ENCODE measurements at regions not wholly inside any gene's neighbourhood (a gene's known extent, or its start where the extent isn't known, plus 50 kb on each side); places are given as distances from the start of the nearest gene placed in this dataset.

GRCh38 chr2:120988700-120989511 lies 253.2 kb downstream of the GLI2 start:
- Histone ChIP-seq H3K4me1 (ENCODE audit: control insufficient read depth, insufficient read depth, low read length, unreplicated experiment) (peaks cover 5% of the 10 kb centered on the region), H3K79me2 (ENCODE audit: control insufficient read depth, insufficient read depth, low read length, unreplicated experiment) (no peaks in the 10 kb centered on the region), H3K27me3 (ENCODE audit: insufficient read depth, low read length) (no peaks in the 10 kb centered on the region), H3K36me3 (ENCODE audit: insufficient read depth, low read length) (peaks cover 4% of the 10 kb centered on the region; the same call in 1 of the 2 replicates), H3K27ac (ENCODE audit: low read depth, low read length) (no peak overlapping the region), H2AFZ (ENCODE audit: low read length, unreplicated experiment) (no peak overlapping the region), H3K4me3 (ENCODE audit: low read depth, low read length) (no peak overlapping the region)

- H2AFZ ChIP-seq (ENCODE audit: low read length, unreplicated experiment): no peak overlapping the region
- peaks cover 4% of the 10 kb centered on the region; the same call in 1 of the 2 replicates for H3K36me3 ChIP-seq (ENCODE audit: insufficient read depth, low read length)
- H3K27ac ChIP-seq (ENCODE audit: low read depth, low read length): no peak overlapping the region
- no peaks in the 10 kb centered on the region for H3K27me3 ChIP-seq (ENCODE audit: insufficient read depth, low read length)
- H3K79me2 ChIP-seq (ENCODE audit: control insufficient read depth, insufficient read depth, low read length, unreplicated experiment): no peaks in the 10 kb centered on the region
- H3K4me1 ChIP-seq (ENCODE audit: control insufficient read depth, insufficient read depth, low read length, unreplicated experiment): peaks cover 5% of the 10 kb centered on the region
- no peak overlapping the region for H3K4me3 ChIP-seq (ENCODE audit: low read depth, low read length)
These were observed 254.1 kb downstream of the GLI2 start for GRCh38 chr2:120989512-120990441.

GRCh38 chr2:120990451-120990871 lies 254.8 kb downstream of the GLI2 start:
- H3K27me3 ChIP-seq (ENCODE audit: insufficient read depth, low read length): no peaks in the 10 kb centered on the region
- peaks cover 4% of the 10 kb centered on the region; the same call in 1 of the 2 replicates for H3K36me3 ChIP-seq (ENCODE audit: insufficient read depth, low read length)
- H3K4me1 ChIP-seq (ENCODE audit: control insufficient read depth, insufficient read depth, low read length, unreplicated experiment): peaks cover 5% of the 10 kb centered on the region
- no peaks in the 10 kb centered on the region for H3K79me2 ChIP-seq (ENCODE audit: control insufficient read depth, insufficient read depth, low read length, unreplicated experiment)
- H3K27ac ChIP-seq (ENCODE audit: low read depth, low read length): no peak overlapping the region
- H2AFZ ChIP-seq (ENCODE audit: low read length, unreplicated experiment): no peak overlapping the region
- no peak overlapping the region for H3K4me3 ChIP-seq (ENCODE audit: low read depth, low read length)

GRCh38 chr2:120991441-120991840 lies 255.8 kb downstream of the GLI2 start:
- Histone ChIP-seq H3K4me1 (ENCODE audit: control insufficient read depth, insufficient read depth, low read length, unreplicated experiment) (peaks cover 5% of the 10 kb centered on the region), H2AFZ (ENCODE audit: low read length, unreplicated experiment) (no peak overlapping the region), H3K27me3 (ENCODE audit: insufficient read depth, low read length) (no peaks in the 10 kb centered on the region), H3K79me2 (ENCODE audit: control insufficient read depth, insufficient read depth, low read length, unreplicated experiment) (no peaks in the 10 kb centered on the region), H3K27ac (ENCODE audit: low read depth, low read length) (no peak overlapping the region), H3K36me3 (ENCODE audit: insufficient read depth, low read length) (peaks cover 4% of the 10 kb centered on the region; the same call in 1 of the 2 replicates), H3K4me3 (ENCODE audit: low read depth, low read length) (no peak overlapping the region)

GRCh38 chr2:120992791-120993555 lies 257.3 kb downstream of the GLI2 start:
- H3K27ac ChIP-seq (ENCODE audit: low read depth, low read length): no peak overlapping the region
- no peaks in the 10 kb centered on the region for H3K27me3 ChIP-seq (ENCODE audit: insufficient read depth, low read length)
- H3K36me3 ChIP-seq (ENCODE audit: insufficient read depth, low read length): peaks cover 4% of the 10 kb centered on the region; the same call in 1 of the 2 replicates
- no peaks in the 10 kb centered on the region for H3K79me2 ChIP-seq (ENCODE audit: control insufficient read depth, insufficient read depth, low read length, unreplicated experiment)
- H3K4me3 ChIP-seq (ENCODE audit: low read depth, low read length): no peak overlapping the region
- H3K4me1 ChIP-seq (ENCODE audit: control insufficient read depth, insufficient read depth, low read length, unreplicated experiment): peaks cover 5% of the 10 kb centered on the region
- no peak overlapping the region for H2AFZ ChIP-seq (ENCODE audit: low read length, unreplicated experiment)

GRCh38 chr2:120993661-120994060 lies 258.0 kb downstream of the GLI2 start:
- no peak overlapping the region for H3K4me3 ChIP-seq (ENCODE audit: low read depth, low read length)
- no peaks in the 10 kb centered on the region for H3K79me2 ChIP-seq (ENCODE audit: control insufficient read depth, insufficient read depth, low read length, unreplicated experiment)
- H3K27ac ChIP-seq (ENCODE audit: low read depth, low read length): no peak overlapping the region
- no peak overlapping the region for H2AFZ ChIP-seq (ENCODE audit: low read length, unreplicated experiment)
- peaks cover 4% of the 10 kb centered on the region; the same call in 1 of the 2 replicates for H3K36me3 ChIP-seq (ENCODE audit: insufficient read depth, low read length)
- no peaks in the 10 kb centered on the region for H3K27me3 ChIP-seq (ENCODE audit: insufficient read depth, low read length)
- H3K4me1 ChIP-seq (ENCODE audit: control insufficient read depth, insufficient read depth, low read length, unreplicated experiment): peaks cover 5% of the 10 kb centered on the region

GRCh38 chr2:120994301-120994995 lies 258.8 kb downstream of the GLI2 start:
- H3K4me3 ChIP-seq (ENCODE audit: low read depth, low read length): no peak overlapping the region
- H3K79me2 ChIP-seq (ENCODE audit: control insufficient read depth, insufficient read depth, low read length, unreplicated experiment): no peaks in the 10 kb centered on the region
- peaks cover 5% of the 10 kb centered on the region for H3K4me1 ChIP-seq (ENCODE audit: control insufficient read depth, insufficient read depth, low read length, unreplicated experiment)
- no peak overlapping the region for H3K27ac ChIP-seq (ENCODE audit: low read depth, low read length)
- no peak overlapping the region for H2AFZ ChIP-seq (ENCODE audit: low read length, unreplicated experiment)
- H3K36me3 ChIP-seq (ENCODE audit: insufficient read depth, low read length): no peaks in the 10 kb centered on the region
- H3K27me3 ChIP-seq (ENCODE audit: insufficient read depth, low read length): no peaks in the 10 kb centered on the region

GRCh38 chr2:120995152-120995551 lies 259.5 kb downstream of the GLI2 start:
- Histone ChIP-seq H3K27me3 (ENCODE audit: insufficient read depth, low read length) (no peaks in the 10 kb centered on the region), H3K27ac (ENCODE audit: low read depth, low read length) (no peak overlapping the region), H3K79me2 (ENCODE audit: control insufficient read depth, insufficient read depth, low read length, unreplicated experiment) (no peaks in the 10 kb centered on the region), H2AFZ (ENCODE audit: low read length, unreplicated experiment) (no peak overlapping the region), H3K4me1 (ENCODE audit: control insufficient read depth, insufficient read depth, low read length, unreplicated experiment) (peaks cover 5% of the 10 kb centered on the region), H3K36me3 (ENCODE audit: insufficient read depth, low read length) (no peaks in the 10 kb centered on the region), H3K4me3 (ENCODE audit: low read depth, low read length) (no peak overlapping the region)

GRCh38 chr2:120995656-120996190 lies 260.1 kb downstream of the GLI2 start:
- Histone ChIP-seq H3K27me3 (ENCODE audit: insufficient read depth, low read length) (no peaks in the 10 kb centered on the region), H3K4me3 (ENCODE audit: low read depth, low read length) (no peak overlapping the region), H3K27ac (ENCODE audit: low read depth, low read length) (no peak overlapping the region), H3K79me2 (ENCODE audit: control insufficient read depth, insufficient read depth, low read length, unreplicated experiment) (no peaks in the 10 kb centered on the region), H3K4me1 (ENCODE audit: control insufficient read depth, insufficient read depth, low read length, unreplicated experiment) (peaks cover 5% of the 10 kb centered on the region), H2AFZ (ENCODE audit: low read length, unreplicated experiment) (no peak overlapping the region), H3K36me3 (ENCODE audit: insufficient read depth, low read length) (no peaks in the 10 kb centered on the region)

Data from ACC112 (cell line).